Suprapubic skin (tissue), 4 donors: ENCODE measurements at regions not wholly inside any gene's neighbourhood (a gene's known extent, or its start where the extent isn't known, plus 50 kb on each side); places are given as distances from the start of the nearest gene placed in this dataset.

Source experiments
- EP300 ChIP-seq: sonication (generic); formaldehyde crosslinking; IDR thresholded peaks from one replicate; pipeline ENCODE4 v1.6.1; 2017; ENCODE audit warnings: antibody characterized with exemption
- POLR2A ChIP-seq, 2 donors: fragments of 450-650 bp; IDR thresholded peaks; one replicate each; pipeline ENCODE4 v1.6.1; 2017; ENCODE audit warnings: antibody characterized with exemption in 2 of 2, mild to moderate bottlenecking in 2 of 2, moderate library complexity in 2 of 2
- POLR2AphosphoS5 ChIP-seq, 3 donors: sonication (generic); formaldehyde crosslinking; IDR thresholded peaks; one replicate each; pipeline ENCODE4 v1.6.1; 2017; ENCODE audit warnings: antibody characterized with exemption in 3 of 3
- TF ChIP-seq, protein P1 (sequence below), 2 donors: fragments of 200-600 bp in 1 of 2; fragments of 450-650 bp in 1 of 2; sonication (generic) in 1 of 2; IDR thresholded peaks; one replicate each; pipeline ENCODE4 v1.5.1; 2016 to 2019; ENCODE audit warnings: antibody characterized with exemption in 2 of 2, mild to moderate bottlenecking in 1 of 2, moderate library complexity in 1 of 2

DNA sequence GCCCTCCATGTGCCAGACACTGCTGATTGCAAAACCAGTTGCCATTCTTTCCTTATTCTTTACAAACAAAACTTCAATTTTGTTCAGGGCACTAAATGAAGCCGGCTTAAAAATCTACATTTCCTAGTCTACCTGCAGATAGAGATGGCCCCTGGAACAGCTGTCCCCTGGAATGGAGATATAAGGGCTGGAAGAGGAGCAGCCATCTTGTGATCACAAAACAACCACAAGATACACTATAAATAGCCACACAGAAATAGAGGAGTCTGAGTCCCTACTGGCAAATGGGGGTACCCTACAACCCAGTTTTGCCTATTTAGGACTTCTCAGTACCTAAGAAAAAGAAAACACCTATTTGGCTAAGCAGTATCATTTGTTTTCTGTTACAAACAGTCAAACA is 115.9 kb upstream of the BEND6 start:
- TF ChIP-seq POLR2A (IDR thresholded peaks at IDR 0.05) = no peak
- TF ChIP-seq, protein P1, sequence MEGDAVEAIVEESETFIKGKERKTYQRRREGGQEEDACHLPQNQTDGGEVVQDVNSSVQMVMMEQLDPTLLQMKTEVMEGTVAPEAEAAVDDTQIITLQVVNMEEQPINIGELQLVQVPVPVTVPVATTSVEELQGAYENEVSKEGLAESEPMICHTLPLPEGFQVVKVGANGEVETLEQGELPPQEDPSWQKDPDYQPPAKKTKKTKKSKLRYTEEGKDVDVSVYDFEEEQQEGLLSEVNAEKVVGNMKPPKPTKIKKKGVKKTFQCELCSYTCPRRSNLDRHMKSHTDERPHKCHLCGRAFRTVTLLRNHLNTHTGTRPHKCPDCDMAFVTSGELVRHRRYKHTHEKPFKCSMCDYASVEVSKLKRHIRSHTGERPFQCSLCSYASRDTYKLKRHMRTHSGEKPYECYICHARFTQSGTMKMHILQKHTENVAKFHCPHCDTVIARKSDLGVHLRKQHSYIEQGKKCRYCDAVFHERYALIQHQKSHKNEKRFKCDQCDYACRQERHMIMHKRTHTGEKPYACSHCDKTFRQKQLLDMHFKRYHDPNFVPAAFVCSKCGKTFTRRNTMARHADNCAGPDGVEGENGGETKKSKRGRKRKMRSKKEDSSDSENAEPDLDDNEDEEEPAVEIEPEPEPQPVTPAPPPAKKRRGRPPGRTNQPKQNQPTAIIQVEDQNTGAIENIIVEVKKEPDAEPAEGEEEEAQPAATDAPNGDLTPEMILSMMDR (IDR thresholded peaks at IDR 0.05) = no peak
- TF ChIP-seq EP300 = no peak
- TF ChIP-seq POLR2AphosphoS5 (IDR thresholded peaks at IDR 0.05) = no peak
